Liver (tissue), 3 donors: ENCODE measurements at regions not wholly inside any gene's neighbourhood (a gene's known extent, or its start where the extent isn't known, plus 50 kb on each side); places are given as distances from the start of the nearest gene placed in this dataset.

Source experiments
- ATF3 ChIP-seq: IDR thresholded peaks from 2 replicates; pipeline ENCODE4 v1.6.1; 2016; ENCODE audit warnings: antibody characterized with exemption
- EGR1 ChIP-seq, 2 donors: IDR thresholded peaks; 2 replicates each; pipeline ENCODE4 v1.6.1; 2016 to 2018; ENCODE audit warnings: antibody characterized with exemption in 2 of 2, low read depth in 2 of 2
- MAX ChIP-seq: IDR thresholded peaks from 2 replicates; pipeline ENCODE4 v1.6.1; 2016; ENCODE audit warnings: antibody characterized with exemption
- RAD21 ChIP-seq, 2 donors: IDR thresholded peaks; 2 replicates each; pipeline ENCODE4 v1.6.1; 2016; ENCODE audit warnings: antibody characterized with exemption in 2 of 2, mild to moderate bottlenecking in 2 of 2
- REST ChIP-seq: IDR thresholded peaks from 2 replicates; pipeline ENCODE4 v1.6.1; 2016; ENCODE audit warnings: antibody characterized with exemption, mild to moderate bottlenecking
- TAF1 ChIP-seq: conservative IDR thresholded peaks from 2 replicates; pipeline ENCODE4 v1.6.1; 2016; ENCODE audit warnings: antibody characterized with exemption, mild to moderate bottlenecking
- TF ChIP-seq, protein P1 (sequence below): fragments of 150-350 bp; IDR thresholded peaks from 2 replicates; pipeline ENCODE4 v1.5.1; 2017; ENCODE audit warnings: improper control_type of control experiment, low read depth, low read length; ENCODE audit not compliant: missing input control
- TF ChIP-seq, protein P2 (sequence below): IDR thresholded peaks from 2 replicates; pipeline ENCODE4 v1.6.1; 2016; ENCODE audit warnings: antibody characterized with exemption
- donor health status: healthy.
- donor health status: healthy.

GRCh38 chr1:194369060-194369459, 1182.6 kb upstream of the B3GALT2 start:
- TF ChIP-seq REST = no peak
- TF ChIP-seq, protein P1, sequence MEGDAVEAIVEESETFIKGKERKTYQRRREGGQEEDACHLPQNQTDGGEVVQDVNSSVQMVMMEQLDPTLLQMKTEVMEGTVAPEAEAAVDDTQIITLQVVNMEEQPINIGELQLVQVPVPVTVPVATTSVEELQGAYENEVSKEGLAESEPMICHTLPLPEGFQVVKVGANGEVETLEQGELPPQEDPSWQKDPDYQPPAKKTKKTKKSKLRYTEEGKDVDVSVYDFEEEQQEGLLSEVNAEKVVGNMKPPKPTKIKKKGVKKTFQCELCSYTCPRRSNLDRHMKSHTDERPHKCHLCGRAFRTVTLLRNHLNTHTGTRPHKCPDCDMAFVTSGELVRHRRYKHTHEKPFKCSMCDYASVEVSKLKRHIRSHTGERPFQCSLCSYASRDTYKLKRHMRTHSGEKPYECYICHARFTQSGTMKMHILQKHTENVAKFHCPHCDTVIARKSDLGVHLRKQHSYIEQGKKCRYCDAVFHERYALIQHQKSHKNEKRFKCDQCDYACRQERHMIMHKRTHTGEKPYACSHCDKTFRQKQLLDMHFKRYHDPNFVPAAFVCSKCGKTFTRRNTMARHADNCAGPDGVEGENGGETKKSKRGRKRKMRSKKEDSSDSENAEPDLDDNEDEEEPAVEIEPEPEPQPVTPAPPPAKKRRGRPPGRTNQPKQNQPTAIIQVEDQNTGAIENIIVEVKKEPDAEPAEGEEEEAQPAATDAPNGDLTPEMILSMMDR = no peak
- TF ChIP-seq, protein P2, sequence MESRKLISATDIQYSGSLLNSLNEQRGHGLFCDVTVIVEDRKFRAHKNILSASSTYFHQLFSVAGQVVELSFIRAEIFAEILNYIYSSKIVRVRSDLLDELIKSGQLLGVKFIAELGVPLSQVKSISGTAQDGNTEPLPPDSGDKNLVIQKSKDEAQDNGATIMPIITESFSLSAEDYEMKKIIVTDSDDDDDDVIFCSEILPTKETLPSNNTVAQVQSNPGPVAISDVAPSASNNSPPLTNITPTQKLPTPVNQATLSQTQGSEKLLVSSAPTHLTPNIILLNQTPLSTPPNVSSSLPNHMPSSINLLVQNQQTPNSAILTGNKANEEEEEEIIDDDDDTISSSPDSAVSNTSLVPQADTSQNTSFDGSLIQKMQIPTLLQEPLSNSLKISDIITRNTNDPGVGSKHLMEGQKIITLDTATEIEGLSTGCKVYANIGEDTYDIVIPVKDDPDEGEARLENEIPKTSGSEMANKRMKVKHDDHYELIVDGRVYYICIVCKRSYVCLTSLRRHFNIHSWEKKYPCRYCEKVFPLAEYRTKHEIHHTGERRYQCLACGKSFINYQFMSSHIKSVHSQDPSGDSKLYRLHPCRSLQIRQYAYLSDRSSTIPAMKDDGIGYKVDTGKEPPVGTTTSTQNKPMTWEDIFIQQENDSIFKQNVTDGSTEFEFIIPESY = no peak
- TF ChIP-seq RAD21 (IDR thresholded peaks at IDR 0.05) = no peak
- TF ChIP-seq TAF1 = no peak
- no peak for TF ChIP-seq EGR1 (IDR thresholded peaks at IDR 0.05; ENCODE audit: low read depth in 2 of 2)
- TF ChIP-seq MAX = no peak
- TF ChIP-seq ATF3 = no peak
